ENCODE measurements at regions not wholly inside any gene's neighbourhood (a gene's known extent, or its start where the extent isn't known, plus 50 kb on each side); places are given as distances from the start of the nearest gene placed in this dataset.

- TF ChIP-seq CTCF (IDR thresholded peaks at IDR 0.05) (no peak), EZH2 (IDR thresholded peaks at IDR 0.05) (no peak)
These were observed 95.6 kb upstream of the CDH6 start for GRCh38 chr5:31097851-31098250.
